GM04503 (cell line): ENCODE measurements at regions not wholly inside any gene's neighbourhood (a gene's known extent, or its start where the extent isn't known, plus 50 kb on each side); places are given as distances from the start of the nearest gene placed in this dataset.

Source experiments
- DNase-seq: peaks from one replicate; pipeline ENCODE4 v3.0.0-alpha.2; 2012; ENCODE audit warnings: low read depth

DNA sequence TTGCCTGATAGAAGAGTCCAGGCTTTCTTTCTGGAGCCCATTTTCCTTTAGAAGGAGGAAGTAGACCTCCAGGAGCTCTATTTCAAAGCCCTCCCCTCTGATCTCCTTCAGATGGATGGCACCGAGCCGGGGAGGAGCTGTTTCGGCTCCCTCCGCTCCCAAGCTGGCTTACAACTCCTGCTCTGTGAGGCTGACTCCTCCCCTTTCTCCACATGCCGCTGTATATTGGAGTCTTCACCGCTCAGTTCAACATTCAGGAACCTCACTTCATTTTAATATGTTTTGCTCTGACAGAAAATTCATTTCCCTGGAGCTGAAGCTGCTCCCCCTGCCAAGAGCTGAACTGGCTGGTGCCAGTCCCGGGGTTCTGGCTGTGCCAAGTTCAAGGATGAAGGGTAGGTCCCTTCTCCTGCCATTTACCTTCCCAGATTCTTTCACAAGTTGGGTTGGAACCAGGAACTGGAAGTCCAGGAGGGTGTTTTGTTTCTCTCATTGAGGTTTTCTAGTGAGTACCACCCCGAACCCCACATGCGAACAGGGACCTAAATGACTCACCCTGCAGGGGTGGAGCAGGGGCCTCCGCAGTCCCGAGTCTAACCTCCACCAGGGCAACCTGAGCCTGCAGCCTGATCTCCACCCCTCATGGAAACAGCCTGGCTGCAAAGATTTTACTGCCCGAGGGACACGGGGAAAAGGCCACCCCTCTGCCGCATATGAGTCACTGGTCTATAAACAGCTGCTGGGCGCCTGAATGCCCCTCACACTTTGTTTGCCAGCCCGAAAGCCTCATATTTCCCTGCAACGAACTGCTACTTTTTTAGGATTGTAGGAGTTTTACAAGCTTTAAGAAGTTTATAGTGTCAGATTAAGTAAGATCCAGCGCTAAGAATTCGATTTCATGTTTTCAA, 68.6 kb upstream of the FOXA2 start:
- DNase-seq, result no peak

DNA sequence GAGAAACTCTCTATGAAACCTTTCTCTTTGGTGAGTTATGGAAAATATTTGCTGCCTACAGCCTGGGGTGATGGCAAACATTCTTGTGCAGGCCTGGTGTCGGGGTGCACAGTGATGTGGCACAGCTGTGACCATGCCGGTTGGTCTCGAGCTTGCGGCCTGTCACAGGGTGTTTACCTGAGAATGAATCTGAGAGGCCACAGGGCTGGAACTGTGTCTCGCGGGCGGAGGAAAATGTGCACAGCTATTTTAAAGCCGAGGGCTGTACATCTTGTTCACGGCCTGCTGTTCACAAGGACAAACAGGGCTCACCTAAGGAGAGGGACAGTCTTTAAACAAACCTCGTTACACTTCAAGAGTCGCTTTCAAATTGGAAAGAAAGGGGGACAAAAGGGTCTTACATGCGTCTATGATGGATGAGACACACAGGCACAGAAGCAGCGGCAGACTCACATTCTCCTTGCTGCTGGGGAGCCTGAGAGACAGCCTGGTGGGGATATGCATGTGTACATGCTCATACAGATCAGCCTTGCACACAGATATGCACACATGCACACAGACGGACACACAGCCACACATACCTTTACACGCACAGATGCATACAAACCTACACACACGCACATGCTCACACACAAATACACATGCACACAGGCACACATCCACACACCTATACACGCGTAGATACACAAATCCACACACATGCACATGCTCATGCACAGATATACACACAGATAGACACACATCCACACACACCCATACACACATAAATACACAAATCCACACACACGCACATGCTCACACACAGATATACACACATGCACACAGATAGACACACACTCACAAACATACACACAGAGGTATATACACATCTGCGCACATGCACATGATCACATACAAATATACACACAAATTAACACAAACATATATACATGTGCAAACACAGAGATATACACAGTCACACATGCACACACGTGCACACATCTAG, 69.6 kb upstream of the FOXA2 start:
- no peak for DNase-seq

DNA sequence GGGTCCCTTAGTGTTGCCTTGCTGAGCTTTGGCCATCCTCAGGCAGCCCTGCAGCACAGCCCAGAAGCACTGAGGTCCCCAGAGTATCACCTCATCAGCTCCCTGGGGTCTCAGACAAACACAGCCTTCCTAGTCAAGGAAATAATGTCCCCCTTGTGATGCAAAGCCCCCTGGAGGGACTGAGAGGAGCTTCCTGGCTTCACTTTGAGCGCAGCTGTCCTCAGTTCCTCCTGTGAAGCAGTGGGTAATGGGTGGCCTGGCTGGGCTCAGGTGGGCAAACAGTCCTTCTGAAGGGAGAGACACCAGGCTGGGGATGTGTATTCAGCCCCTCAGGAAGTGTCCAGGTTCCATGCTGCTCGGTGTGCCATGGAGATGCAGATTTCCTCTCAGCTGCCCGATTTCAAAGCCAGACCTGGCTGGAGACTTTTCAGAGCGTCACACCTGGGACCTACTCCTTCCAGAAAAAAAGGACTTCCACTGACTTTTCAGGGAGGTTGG, 79.2 kb upstream of the FOXA2 start:
- no peak for DNase-seq

GRCh38 chr20:22667198-22667597, 82.8 kb upstream of the FOXA2 start:
- no peak for DNase-seq

DNA sequence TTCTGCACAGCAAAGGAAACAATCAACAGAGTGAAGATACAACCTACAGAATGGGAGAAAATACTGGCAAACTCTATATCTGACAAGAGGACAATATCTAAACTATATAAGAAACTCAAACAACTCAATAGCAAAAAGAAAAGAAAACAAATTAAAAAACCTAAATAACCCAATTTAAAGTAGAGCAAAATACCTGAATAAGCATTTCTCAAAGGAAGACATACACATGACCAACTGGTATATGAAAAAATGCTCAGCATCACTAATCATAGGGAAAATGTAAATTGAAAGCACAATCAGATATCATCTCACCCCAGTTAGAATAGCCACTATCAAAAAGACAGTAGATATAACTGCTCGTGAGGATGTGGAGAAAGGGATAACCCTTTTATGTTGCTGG, 87.8 kb upstream of the FOXA2 start:
- no peak for DNase-seq

DNA sequence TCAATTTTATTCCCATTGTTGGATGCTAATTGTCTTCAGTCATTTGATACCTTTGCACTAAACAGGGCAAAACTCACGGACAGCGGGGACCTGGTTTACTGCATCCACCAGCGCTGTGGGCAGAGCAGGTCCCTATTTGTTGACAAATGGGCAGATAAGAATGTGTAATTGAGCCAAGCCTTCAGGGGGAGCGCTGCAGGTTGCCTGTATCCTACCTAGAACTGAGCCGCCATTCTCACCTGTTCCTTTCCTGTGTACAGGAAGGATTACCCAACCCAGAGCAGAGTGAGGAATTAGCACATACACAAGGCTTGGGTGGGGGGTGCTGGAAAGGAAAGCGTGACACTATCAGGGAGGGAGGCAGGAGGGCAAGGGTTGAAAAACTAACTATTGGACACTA, 89.1 kb upstream of the FOXA2 start:
- no peak for DNase-seq

- no peak for DNase-seq
Observed at GRCh38 chr20:22675341-22675740, 91.0 kb upstream of the FOXA2 start.

GRCh38 chr20:22678678-22679077, 94.3 kb upstream of the FOXA2 start:
- DNase-seq, result no peak

DNA sequence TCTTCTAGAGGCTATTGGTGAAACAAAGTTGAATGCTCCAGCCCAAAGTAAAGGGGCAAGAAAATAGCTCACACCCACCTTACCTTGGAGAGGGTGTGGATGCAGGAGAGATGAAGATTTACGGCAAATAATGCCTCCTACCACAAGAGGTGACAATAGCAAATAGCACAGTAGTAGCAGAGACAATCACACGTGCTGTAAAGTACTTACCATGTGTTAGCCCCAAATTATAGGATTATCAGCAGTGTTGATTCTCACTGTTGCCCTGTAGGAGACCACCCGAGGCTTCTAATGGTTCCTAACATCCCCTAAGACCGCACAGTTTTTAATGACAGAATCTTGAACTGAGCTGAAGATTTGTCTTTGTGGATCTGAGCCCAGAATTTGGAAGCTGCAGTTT, 94.8 kb upstream of the FOXA2 start:
- DNase-seq, result no peak

DNA sequence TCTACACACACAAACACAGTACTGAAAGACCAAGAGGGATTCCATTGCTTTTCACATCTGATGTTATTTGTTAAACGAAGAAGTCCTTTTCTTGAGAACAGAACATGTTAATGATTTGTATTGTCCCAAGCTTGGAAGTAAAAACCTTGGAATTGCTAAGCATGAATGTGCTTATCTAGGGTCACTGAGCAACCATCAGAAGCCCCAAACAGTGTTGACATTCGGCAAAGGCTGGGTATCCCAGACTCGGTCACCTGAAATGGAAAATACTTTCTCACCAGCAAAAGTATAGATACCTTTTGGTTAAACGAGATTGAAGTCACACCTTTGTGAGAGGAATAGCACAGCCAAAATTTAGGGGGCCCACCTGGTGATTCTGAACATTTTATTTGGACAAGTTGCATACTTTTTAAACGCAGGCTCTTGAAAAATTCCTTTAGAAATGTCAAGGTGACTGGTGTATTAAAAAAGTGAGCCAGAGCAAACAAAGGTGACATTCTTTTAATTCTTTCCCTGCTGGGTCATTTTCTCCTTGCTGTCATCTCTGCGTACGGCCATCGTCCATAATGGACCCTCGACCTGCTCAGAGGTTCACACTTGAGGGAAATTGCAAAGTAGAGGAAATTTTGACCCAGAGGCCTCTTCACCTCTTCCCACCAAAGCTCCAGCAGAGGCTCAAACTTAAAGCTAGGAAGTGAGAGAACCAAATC, 95.8 kb upstream of the FOXA2 start:
- DNase-seq, result no peak

DNA sequence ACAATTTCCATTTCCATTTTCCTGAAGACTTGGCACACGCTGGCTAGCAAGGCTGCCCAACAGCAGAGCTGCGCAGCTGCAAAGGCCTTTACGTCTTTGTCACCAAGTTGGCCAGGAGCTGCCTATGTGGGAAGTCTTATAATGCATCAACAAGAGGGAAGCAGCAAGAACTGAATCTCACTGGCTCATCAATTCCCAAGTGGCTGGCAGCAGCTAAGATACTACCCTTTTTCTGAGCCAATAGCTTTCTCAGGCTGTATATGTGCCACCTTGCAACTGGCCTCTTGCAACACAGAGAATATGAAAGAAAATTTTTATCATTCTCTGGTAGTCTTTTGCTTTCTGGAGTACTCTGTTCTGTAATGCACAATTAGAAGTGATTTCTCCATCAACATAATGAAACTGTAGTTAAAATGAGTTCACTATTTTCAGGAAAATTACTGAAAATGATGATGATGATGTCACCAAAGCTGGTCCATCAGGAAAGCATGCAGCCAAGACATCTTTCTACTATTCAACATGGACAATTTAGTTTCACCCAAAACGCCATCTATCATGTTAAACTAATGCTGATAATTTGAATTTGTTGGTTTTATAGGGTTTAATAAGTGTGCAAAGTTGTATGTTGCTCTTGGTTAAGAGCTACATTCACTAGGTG, 97.3 kb upstream of the FOXA2 start:
- DNase-seq, result no peak

DNA sequence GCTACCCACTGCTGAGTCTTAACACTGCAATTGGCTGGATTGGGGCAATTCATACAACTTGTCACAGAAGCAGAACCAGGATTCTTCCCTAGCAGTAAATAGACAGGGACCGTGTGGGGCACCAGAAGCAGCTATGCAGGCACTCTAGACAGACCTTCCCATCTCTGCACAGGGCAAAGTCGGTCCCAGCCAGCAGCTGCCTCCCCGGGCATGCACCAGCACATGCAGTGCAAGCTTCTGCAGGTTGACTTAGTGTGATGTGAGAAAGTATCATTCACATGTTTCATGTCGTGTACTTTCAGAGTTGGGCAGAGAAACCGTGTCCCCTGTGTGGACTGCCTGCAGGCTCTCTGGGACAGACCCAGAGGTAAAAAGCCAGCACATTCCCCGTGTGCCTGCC, 98.0 kb upstream of the FOXA2 start:
- no peak for DNase-seq

- DNase-seq, result no peak
Observed at GRCh38 chr20:22684072-22684762, 99.8 kb upstream of the FOXA2 start.

DNA sequence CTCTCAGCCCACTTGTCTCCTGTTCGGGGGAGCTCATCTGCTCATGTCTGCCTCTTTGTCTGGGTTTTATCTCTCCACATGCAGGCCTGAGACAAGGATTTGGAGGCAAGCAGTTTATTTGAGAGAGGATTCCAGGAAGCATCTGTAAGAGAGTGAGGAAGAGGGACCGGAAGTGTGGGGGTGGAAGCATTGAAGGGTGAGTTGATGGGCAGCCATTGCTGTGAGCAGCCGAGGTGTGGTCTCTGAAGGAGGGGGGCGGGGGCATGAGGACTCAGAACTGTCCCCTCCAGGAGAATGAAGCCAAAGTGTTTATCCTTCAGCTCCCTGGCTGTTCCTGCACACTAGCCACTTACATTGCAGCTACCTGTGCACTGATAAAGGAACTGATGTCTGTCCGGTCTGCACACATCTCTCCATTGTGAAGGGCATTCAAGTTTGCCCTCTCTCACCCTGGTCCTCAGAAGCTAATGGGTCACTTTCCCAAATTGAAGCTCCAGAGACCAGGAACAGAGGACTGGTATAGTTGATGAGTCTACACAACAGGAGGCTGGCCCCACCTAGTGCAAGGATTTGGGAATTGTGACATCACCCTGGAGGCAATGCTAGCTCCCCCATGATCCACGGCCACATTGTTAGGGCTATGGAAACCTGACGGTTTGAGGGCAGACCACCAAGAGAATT, 100.5 kb upstream of the FOXA2 start:
- no peak for DNase-seq

DNA sequence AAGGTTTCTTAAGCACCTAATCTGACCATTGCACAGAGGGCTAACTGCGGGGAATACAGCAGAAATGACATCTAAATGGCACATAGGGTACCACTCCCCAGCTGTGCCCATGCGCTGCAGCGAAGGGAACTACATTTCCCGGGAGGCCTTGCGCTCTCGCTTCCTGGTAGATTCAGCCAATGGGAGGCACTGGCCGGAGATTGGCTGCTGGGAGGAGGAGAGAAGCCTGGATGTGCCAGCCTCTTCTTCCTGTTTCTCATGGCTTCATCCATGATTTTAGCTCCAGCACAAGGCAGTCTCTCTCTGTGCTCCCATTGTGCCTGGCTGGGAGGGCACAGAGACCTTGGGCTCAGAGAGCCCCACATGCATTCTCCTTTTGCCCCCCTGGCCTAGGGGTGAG, 101.7 kb upstream of the FOXA2 start:
- no peak for DNase-seq

DNA sequence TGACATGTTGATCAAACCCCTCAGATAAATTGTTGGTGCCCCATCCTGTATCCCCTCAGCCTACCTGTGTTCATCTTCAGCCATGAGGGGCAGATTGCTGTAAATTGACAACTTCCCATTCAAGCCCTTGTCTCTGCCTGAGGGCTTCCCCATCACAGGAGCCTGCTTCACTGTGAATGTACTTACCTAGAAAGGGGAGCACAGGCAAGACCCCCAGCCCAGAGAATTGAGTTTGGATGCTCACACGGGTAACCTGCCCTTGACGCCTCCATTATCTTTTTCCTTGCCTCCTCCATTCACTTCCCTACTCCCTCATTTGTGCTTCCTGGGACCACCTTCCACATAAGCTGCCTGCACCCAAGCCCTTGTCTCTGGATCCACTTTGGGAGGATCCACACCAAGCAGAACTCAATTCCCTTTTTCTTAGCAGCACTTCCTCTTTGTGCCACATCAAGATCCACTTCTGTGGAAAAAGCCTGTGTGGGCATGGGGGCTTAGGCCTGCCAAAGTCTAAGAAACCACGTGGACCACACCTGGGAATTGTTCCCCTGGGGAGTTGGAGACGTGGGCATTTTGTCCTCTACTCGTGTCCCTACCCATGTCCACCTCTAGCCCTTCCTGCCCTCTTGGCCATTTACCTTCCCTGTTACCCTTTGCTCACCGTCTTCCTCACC, 103.4 kb upstream of the FOXA2 start:
- DNase-seq, result no peak

DNA sequence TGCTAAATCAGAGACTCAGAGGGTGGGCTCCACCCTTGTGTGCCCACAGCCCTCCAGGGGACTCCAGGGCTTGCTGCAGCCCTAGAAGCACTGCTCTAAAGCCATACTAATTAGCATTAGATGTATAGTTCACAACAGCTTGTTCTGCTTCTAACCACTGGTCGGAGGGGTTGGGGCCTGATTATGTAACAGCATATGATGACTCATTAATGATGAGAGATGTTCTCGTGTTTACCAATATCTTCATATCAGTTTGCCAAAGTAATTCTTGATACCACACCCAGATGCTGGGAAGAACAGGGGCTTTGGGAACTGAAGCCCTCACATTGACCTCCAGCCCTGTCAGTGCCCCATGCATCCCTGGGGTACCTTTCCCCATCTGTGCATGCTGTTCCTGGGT, 104.1 kb upstream of the FOXA2 start:
- DNase-seq, result no peak

DNA sequence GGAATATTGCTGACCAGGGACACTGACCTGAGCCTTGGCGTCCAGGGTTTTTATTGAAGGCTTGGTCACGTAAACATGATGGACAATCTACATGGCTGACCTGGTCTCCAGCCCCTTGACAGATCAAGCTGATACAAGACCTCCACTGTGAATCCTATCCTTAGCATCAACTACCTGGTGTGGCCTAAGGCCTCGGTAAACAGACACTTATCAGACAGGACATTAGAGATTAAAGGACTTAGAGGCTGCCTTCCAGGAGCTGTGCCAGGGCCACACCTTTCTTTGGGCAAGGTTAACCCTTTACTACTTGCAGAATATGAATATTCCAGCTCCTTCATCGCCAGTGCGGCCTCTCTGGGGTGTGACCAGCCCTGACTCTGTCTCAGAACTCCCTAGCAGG, 104.9 kb upstream of the FOXA2 start:
- no peak for DNase-seq

DNA sequence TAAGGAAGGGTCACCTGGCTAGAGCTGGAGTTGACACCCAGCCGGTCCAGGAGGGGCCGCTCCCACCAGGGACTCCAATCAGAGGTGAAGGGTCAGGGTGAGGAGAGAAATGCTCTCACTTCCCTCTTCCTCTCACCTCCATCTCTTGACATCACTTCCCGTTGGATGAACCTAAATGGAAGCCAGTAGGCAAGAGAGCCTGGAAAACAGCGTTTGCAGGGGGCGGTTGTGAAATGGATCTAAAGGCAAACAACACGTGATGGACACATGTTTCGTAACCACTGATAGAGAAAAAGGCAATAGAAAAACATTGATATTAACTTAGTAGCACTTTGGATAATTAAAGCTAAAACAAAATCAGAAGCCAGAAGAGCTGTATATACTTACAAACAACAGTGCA, 105.6 kb upstream of the FOXA2 start:
- no peak for DNase-seq
